ENCODE measurements at regions not wholly inside any gene's neighbourhood (a gene's known extent, or its start where the extent isn't known, plus 50 kb on each side); places are given as distances from the start of the nearest gene placed in this dataset.

DNA sequence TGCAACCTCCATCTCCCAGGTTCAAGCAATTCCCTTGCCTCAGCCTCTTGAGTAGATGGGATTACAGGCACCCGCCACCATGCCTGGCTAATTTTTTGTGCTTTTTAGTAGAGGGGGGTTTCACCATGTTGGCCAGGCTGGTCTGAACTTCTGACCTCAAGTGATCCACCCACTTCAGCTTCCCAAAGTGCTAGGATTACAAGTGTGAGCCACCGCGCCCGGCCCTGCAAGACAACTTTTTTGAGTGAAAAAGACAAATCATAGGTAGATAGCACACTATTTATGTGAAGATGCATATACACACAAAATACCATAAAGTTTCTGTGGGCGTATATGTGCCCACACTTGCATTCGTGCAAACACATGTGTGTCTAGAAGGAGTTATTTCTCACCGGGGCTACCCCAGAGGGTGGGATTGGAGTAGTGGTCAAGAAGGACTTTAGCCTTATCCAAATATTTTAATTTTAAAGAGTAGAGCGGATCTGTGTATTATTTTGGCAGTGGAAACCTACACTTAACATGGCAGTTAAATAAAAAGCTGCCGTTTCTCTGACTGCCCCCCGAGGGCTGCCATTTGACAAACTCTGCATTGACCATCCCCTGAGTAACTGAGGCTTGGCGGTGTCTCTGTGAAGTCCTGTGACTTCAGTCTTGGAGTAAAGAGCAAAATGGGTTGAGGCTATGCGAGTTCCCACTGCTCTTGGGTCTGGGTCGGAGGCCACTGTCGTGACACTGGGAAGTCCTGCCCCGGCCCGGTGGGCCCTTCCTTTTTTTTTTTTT, 93.4 kb upstream of the PTCH1 start:
- no peak for DNase-seq

DNA sequence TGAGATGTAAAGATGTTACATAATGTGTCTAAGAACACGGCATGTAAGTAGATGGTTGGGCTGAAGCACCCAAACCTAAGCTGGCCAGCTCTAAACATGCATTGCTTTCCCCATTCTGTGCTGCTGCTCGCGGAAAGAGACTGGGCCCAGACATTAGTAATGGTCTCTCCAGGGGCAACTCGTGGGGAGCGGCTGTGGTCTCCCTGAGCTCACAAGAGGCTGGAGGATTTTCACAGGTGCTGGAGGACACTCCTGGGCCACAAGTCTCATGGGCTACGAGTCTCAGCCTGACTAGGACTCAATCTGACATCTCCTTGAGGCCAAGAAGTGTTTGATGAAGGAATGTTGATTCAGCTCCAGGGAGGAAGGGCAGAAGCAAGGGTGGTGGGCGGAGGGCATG, 92.7 kb upstream of the PTCH1 start:
- DNase-seq = no peak

DNA sequence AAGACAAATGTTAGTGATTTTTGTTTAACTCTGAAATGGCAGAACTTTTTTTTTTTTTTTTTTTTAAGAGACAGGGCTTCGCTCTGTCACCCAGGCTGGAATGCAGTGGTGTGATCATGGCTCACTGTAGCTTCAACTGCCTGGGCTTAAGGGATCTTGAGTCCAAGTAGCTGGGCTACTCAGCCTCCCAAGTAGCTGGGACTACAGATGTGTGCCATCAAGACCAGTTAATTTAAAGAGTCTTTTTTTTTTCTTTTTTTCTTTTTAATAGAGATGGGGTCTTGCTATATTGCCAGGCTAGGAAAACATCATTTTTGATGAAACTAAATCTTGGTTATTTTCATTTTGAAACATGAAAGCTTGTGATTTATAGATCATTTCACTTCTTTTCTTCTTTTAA, 91.6 kb upstream of the PTCH1 start:
- DNase-seq = no peak

DNA sequence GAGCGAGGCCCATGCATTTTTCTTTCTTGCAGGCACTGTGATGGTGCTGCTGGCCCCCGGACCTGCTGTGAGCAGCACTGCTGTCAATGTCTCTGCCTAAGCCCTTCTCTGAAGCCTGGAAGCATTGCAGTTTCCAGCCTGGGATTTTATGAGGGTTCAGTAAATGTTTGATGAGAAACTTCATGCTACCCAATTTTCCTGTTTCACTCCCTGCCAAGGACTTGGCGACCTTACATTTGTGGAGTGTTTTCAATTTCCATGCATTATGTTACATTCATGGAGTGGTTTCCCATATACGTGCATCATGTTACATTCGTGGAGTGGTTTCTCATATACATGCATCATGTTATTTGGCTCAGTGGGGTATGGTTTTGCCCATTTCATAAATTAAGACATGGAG, 90.7 kb upstream of the PTCH1 start:
- no peak for DNase-seq

DNA sequence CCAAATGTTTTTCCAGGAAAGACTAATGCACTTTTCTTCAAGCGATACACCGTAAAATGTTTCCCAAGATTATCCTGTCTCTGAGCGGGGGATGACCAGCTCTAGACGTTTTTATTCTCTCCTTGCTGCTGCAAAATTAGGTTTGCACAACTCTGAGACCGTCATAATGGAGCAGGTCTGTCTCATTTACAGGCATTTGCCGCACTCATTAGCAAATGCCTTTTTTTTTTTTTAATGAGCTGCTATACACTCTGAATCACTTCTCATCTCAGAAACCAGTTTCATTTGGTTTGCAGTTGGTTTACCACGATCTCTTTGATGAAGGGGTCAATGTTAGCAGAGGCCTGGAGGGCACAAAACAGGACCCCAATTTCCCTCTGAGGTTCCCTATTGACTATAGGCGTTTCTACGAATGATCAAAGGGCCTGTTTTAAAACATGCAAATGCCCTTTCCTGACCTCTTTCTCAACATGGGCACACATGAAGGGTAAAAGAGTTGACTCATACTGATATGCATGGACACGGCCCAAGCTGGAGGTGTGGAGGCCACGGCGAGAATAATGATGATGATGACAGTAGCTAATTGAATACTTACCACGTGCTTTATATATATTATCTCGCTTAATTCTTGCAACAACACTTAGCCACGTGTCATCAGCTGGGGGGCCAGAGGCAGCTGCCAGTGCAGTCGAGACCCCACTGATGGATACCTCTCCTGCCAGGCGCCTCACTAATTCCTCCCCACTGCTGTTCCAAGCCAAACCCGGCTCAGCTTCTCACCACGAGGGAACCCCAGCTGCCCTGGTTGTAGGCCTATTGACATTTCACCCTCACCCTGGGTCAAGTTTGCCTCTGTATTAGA, 89.9 kb upstream of the PTCH1 start:
- no peak for DNase-seq

DNA sequence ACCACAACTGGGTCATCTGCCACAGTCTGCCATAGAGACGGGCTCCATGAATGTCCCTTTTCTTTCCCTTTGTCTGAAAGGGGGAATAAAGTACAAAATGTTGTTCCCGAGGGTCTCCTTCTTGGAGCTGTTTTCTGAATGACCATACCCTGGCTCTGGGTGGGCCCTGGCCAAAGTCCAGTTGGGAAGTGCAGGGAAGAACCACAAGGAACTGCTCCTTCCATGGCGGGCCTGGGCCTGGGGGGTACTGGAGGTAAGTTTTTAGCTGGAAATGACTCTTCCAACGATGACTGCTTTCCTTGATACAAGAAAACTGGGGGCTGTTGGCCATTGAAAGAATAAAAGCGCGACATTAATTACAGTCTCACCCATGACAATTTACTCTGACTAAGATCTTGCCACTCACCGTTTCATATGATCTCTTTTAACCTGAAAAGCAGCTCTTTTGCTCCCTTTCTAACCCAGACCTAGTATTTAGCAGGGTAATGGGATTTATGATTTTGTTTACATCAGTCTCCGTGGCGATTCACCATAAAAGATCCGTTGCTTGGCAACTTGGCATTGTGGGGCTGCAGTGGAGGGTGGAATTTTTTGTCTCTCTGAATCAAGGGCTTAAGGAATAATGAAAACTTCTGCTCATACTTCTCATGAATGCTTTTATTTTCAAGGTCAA, 89.2 kb upstream of the PTCH1 start:
- DNase-seq = no peak

DNA sequence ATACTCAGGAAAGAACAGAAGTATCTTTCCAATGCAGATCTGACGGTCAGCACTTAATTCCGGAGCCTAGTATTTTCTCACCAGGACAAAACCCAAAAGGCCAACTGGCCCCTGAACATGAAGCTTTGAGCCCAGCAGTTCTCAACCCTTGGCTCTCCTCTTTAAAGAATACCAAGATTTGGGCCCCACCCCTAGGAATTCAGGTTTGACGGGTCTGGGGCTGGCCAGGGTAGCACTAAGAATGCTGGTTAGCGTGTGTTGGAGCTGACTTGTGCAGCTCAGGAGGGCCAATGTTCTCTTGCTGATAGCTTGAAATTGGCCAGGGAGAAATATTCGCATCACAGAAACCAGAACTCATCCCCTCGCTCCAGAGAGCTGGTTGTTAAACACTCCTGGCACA, 88.3 kb upstream of the PTCH1 start:
- no peak for DNase-seq

DNA sequence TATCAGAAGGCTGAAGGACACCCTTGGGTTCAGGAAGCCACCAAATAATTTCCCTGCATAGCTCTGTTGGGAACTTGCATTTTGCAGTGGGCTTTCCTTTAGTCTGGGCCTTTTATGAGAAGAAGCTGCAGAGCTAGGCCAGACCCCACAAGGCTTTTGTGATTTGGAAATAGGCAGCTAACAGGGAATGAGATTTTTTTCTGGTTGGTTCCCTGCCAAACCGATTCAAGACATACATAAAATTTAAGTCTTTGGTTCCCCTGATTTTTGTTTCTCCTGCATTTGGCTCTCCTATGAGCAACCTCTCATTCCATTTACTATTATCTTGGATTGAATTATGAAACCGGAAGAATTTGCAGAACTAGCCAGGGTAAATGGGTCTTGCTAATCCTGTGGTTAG, 81.5 kb upstream of the PTCH1 start:
- DNase-seq = no peak

DNA sequence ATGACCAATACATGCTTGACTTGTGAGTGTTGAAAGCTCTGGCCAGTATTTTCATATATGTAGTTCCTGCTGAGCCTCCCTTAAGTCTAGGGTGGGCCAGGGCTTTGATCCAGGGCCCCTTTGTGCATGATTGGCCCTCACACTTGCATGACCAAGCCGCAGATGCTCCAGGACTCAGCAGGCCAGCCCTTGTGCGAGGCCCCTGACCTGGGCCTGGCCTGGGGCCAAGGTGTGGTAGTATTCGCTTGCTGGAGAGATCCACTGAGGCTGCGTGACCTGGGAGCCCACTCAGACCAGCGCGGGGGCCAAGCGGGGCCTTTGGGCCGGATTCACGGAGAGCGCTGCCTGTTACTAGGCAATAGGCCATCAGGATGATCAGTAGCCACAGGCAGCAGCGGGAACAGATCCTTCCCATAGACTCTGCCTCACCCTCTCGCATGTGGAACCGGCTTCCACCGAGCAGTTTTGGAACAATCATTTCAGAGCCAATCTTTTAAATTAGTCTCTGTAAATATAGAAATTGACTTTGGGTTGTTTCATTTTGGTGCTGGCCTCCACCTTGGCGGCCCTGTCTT, 79.0 kb upstream of the PTCH1 start:
- DNase-seq = no peak

DNA sequence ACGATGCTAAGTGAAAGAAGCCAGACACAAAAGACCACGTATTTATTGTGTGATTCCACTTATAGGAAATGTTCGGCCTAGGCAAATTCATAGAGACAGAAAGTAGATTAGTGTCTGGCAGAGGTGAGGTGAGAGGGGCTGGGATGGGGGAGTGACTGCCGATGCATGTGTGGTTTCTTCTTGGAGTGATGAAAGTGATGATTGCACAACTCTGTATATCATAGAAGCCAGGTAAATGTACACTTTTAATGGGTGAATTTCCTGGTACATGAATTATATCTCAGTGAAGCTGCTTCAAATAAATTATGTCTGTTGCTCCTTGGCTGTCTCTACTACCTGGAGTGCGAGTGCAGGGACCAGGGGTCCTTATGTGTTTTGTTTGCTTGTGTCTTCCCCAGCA, 76.2 kb upstream of the PTCH1 start:
- no peak for DNase-seq

DNA sequence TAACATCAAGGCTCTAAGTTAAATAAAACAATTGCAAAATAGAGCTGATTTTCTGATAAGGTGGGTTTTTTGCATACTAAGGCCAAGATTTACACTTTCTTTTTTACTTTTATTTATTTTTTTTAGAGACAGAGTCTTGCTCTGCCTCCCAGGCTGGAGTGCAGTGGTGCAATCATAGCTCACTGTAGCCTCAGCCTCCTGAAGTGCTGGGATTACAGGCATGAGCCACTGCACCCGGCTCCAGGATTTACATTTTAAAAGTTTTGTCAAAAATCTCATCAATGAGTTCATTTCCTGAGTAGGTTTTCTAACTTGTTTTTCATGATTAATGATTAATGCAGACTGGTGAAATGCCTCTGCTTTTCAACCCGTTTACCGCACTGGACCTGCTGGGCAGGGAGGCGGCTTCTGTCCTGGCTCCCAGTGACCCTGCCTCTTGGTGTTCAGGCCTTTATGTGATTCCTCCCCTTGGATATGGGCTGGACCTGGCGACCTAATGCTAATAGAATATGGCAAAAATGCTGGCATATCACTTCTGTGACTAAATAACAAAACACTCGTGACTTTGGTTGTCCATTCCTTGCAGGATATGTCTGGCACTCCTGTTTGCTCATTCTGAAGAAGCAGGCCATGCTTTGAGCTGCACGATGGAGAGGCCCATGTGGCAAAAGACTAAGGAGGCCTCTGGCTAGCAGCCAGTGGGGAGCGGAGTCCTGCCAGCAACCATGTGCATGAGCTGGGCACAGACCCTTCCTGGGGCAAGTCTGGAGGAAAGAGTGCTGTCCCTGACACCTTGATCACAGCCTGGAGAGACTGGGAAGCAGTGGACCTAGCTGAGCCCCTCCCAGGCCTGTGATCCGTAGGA, 72.2 kb upstream of the PTCH1 start:
- DNase-seq = no peak

DNA sequence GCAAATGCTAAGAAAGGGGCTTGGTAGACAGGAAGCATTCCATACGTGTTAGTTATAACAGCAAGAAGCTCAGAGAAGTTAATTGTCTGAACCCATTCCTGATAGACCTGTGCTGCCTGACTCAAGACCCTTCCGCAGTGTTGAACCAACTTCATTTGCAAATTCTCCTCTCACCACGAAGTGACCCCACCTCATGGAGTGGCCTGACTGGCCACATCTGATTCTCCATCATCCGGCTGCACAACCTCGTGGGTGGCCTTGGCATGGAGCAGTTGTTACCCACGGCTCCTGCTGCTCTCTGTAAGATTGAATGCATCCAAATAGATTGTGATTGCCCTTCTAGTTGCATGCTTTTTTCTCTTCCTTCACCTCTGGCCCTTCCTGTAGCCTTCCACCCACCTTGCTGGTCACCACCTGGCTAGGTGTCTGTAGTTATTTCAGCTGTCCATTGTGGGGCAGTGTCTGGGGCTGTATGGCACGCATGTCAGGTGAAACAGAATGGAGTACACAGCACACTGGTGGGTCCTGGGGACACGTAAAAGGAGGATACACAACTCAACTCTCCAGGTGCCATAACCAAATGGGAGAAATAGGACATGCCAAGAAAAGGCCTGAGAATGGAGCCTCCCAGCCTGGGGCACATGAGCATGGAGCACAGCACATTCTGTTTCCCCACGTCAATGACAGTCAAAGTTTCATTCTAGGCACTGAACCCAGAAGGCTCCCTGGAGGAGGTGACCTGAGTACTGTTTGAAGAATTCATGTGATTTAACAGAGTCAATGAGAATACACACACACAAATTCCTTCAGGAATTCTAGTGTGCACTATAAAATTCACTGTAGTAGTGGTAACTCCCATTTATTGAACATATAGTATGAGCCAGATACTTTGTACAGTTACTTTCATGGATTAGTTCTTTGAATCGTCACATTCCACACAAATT, 70.5 kb upstream of the PTCH1 start:
- DNase-seq = no peak

DNA sequence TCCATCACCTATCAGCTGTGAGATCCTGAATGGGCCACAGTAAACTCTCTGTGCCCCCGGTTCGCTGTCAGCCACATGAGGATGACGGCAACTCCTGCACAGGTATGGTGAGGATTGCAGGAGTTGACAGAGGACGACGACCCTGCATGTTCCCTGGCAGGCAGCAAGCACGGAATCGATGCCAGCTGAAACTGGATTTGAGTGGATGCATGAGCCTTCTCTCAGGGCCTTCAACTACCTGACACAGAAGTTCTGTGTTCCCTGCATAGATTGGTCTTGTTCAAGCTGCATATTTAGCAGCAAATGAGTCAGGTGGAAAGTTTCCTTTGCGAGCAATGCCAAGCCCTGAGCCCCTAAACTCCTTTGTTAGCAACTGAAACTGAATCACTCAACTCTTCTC, 69.6 kb upstream of the PTCH1 start:
- no peak for DNase-seq

DNA sequence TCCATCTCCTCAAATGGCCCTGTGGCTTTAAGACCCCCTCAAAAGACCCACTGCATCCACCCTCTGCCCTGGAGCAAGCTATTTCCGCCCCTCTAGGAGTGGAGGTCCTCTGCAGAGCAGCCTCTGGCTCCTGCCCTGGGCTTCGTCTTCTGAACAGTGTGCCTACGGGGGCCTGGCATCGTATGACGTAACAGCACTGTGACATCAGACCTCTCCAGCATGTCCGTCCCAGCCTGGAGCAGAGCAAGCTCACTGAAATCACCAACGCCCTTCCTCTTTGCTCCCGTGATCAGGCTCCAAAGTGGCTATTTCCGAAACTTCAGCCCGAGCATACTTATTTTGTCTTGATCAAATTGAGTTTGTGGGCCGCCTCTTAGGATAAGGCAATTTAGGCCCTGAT, 69.1 kb upstream of the PTCH1 start:
- no peak for DNase-seq

DNA sequence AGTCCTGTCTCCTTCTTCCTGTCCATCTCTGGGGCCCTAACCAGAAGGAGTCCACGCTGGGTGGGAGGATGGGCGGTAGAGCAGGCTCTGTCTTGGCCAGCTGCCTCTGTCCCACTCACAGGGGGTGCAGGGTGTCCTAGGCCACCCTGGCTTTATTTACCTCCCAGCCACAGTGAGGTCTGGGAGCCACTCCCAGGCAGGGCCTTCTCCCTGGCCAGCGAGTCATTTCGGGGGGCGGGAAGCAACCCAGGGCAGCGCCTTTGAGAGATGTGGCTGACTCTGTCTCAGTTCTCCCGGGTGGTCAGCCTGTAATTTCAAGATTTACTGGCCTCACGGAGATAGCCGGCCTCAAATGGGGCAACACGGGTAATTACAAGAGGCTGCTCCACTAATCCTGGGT, 67.4 kb upstream of the PTCH1 start:
- DNase-seq = no peak

DNA sequence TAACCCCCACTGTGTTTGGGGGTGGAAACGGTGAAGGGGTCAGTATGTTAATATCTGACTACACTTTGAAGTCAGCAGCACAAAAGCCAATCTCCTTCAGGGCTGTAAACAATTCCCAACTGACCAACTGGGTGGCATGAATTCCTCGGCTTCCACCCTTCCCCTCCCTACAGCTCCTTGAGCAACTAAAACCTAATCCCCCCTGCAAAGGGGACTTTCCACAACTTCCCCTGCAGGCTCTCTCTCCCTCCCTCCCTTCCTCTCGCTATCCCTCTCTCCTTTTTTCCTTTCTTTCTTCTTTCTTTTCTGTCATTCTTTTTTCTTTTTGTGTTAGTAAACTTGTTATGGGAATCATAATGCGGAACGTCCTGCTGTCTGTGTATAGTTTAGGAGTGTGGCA, 65.1 kb upstream of the PTCH1 start:
- no peak for DNase-seq

DNA sequence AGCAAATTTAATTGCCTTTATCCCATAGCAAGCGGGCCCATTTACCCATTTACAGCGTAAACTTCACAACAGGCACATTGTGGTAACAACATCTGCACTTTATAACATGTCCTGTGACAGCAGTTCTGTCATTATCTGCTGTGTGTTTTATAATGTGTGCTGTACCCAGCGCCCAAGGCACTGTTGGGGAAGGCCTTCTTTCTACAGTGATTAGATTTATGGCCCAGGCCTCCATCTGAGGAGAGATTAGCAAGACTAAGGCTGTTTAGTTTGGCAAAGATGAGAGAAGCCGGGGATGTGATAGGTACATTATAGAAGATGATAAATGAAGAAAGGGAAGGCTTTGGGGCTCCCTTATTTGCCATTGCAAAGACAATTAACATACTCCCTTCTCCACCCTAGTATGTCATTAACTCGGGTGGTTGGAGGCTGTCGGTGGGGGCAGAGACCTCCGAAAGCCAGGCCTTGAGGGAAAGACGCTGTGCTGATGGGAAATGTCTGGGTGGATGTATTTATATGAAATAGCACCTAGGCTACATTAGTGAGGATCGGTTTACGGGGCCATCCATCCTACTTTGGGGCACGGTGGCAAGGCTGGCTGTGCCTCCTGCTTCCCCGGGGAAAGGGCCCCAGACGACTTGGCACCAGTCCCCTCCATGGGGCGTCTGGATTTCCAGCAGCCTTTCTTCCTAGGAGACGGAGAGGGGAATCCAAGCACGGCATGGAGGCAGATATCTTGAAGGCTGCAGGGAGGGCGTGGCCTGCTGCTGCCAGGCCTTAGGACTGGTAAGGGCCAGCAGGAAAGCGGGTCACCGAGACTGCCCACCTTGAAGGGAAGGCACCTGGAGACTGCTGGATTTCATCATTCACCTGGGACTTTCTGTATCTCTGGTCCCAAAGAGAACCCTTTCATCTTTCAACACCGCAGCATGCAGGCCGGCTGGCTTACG, 64.3 kb upstream of the PTCH1 start:
- no peak for DNase-seq

DNA sequence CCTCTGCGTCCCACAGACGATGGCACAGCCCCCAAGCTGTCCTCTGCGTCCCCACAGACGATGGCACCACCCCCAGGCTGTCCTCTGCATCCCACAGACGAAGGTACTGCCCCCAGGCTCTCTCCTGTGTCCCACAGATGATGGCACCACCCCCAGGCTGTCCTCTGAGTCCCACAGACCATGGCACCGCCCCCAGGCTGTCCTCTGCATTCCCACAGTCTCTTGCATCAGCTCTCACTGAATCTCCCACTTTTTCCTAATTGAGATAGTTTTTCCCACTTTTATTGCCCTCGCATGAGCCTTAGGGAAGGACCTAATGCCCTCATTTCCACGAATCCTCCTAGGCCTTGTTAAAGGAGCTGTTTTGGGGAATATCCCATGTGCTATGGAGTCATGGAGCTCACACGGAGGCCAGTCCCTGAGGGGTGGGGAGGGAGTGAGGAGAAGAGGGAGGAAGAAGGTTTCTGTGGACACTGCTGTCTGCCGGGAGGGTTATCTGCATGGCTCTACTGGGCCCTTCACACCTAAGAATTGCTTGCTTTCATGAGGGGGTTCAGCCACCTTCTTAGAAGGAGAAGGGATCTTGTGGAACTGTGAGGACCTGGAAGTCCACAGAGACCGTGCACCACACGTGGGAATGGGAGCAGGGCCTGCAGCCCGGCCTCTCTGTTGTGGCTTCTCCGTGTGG, 58.2 kb upstream of the PTCH1 start:
- DNase-seq = no peak

DNA sequence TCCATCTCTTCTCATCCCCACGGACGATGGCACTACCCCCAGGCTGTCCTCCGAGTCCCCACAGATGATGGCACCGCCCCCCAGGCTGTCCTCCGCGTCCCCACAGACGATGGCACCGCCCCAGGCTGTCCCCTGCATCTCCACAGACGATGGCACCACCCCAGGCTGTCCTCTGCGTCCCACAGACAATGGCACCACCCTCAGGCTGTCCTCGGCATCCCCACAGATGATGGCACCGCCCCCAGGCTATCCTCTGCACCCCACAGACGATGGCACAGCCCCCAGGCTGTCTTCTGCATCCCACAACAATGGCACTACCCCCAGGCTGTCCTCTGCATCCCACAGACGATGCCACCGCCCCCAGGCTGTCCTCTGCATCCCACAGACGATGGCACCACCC, 57.4 kb upstream of the PTCH1 start:
- DNase-seq = peak; percentile 27

DNA sequence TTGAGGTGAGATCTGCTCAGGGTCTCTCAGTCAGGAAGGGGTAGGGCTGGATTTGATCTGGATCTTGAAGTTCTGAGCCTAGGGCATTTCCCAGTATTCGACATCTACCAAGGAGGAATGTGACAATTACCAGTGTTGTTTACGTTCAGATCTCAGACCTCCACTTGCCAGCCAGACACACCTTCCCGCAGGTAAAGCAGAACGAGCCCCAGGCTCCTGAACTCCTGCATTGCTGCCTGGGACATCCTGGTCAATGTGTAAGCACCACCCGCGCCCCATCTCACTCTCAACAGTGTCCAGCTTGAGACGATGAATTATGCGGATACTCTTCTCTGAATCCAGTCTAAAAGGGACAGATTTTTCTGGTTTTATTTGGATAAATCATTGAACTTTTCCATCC, 56.7 kb upstream of the PTCH1 start:
- no peak for DNase-seq
